HEK293T (cell line): ENCODE measurements at regions not wholly inside any gene's neighbourhood (a gene's known extent, or its start where the extent isn't known, plus 50 kb on each side); places are given as distances from the start of the nearest gene placed in this dataset.

ENCODE experiments used
- HDGF ChIP-seq: fragments of 450-650 bp; IDR thresholded peaks from 2 replicates; pipeline ENCODE4 v1.6.1; 2017; ENCODE audit warnings: antibody characterized with exemption, borderline replicate concordance
- TARDBP ChIP-seq: fragments of 450-650 bp; IDR thresholded peaks from 2 replicates; pipeline ENCODE4 v1.6.1; 2016

DNA sequence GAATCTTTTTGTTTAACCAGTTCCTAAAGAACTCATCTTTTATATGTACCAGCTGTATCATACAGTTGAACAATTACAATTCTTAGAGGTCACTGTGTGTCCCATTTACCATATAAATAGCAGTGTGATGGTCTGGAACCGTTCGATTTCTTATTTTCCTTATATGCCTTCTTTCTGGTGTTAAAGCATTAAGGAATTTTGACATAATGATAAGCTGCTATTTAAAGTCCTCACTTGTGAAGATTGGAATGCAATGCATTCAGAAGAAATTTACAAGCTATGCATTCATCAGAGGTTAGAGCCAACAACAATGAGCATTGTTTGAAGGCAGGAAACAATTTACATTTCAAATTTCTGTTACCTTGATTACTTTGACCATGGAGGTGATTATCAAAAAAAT lies 80.0 kb upstream of the PRICKLE1 start:
- TF ChIP-seq HDGF (no peak), TARDBP (no peak)
